ENCODE measurements at regions not wholly inside any gene's neighbourhood (a gene's known extent, or its start where the extent isn't known, plus 50 kb on each side); places are given as distances from the start of the nearest gene placed in this dataset.

DNA sequence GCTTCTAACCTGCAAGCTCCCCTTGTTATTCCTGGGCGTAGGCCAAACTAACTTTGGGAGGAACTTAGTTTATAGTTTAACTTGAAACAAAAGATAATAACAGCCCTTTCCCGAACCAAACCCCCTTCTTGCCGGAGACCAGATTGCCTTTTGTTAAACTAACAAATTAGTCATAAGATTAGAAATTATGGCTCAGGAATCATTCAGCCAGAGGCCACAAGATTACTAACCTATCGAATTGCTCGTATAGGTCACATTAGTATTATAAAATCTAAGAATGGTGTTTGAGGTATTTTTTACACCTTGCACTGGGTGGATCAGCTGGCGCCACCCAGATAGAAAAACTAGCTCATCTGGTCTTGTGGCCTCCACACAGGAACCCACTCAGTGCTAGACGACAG is 65.3 kb upstream of the RAP2B start:
- intact Hi-C loops (cut with DNase I): no loop called here
- no peak for DNase-seq (ENCODE audit: low spot score)

DNA sequence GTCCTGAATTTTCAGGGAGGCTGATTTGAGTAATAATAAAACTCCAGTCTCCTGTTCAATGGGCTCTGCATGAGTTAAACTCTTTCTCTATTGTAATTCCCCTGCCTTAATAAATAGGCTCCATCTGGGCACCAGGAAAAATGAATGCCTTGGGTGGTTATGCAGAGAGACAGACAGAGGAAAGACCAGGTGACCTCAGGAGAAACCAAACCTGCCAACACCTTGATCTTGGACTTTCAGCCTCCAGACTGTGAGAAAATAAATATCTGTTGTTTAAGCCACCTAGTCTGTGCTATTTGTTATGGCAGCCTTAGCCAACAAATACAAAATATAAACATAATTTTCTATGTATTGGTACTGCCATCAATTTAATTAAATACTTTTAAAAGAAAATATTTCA is 64.8 kb upstream of the RAP2B start:
- DNase-seq (ENCODE audit: low spot score): no peak
- intact Hi-C loops (cut with DNase I): no loop called here

- intact Hi-C loops (cut with DNase I): no loop called here
- no peak for DNase-seq (ENCODE audit: low spot score)
Observed at GRCh38 chr3:153099131-153099530, 62.9 kb upstream of the RAP2B start.

GRCh38 chr3:153103406-153103945 is 58.5 kb upstream of the RAP2B start:
- no peak for DNase-seq (ENCODE audit: low spot score)
- intact Hi-C loops (cut with DNase I): no loop called here

DNA sequence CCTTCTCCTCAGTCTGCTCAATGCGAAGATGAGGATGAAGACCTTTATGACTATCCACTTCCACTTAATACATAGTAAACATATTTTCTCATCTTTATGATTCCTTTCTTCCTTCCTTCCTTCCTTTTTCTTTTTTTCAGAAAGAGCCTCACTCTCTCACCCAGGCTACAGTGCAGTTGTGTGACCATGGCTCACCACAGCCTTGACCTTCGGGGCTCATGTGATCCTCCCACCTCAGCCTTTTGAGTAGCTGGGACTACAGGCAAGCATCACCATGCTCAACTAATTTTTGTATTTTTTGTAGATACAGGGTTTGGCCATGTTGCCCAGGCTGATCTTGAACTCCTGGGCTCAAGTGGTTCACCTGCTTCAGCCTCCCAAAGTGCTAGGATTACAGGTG is 52.0 kb upstream of the RAP2B start:
- no peak for DNase-seq (ENCODE audit: low spot score)
- intact Hi-C loops (cut with DNase I): no loop called here

DNA sequence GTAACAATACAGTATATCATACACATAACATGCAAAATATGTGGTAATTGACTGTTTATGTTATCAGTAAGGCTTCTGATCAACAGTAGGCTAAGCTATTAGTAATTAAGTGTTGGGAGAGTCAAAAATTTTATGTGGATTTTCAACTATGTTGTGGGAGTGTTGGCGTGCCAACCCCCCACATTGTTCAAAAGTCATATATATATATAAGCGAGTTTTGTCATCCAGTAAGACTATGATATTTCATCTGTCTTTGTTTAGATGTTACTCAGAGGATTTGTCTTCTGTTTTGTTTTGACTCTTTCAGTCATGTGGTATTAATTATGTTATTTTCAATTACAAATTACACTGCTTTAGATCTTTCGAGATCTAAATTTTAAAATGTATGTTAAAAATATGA is 51.0 kb upstream of the RAP2B start:
- intact Hi-C loops (cut with DNase I): no loop called here
- no peak for DNase-seq (ENCODE audit: low spot score)

Measured in cardiac septum (tissue), 1 donor.